Right renal pelvis (tissue), 4 donors: ENCODE measurements at regions not wholly inside any gene's neighbourhood (a gene's known extent, or its start where the extent isn't known, plus 50 kb on each side); places are given as distances from the start of the nearest gene placed in this dataset.
"Not testable (repeated sequence)": the region's sequence is repeated elsewhere in the genome, so short reads cannot be mapped to it uniquely, and the experiment has no call there.

Experiments used
- DNase-seq, 4 donors: peaks; one replicate each; pipeline ENCODE4 v3.0.0-alpha.2; 2013; ENCODE audit warnings: low read depth in 4 of 4, low spot score in 3 of 4, missing footprints in 1 of 4

DNA sequence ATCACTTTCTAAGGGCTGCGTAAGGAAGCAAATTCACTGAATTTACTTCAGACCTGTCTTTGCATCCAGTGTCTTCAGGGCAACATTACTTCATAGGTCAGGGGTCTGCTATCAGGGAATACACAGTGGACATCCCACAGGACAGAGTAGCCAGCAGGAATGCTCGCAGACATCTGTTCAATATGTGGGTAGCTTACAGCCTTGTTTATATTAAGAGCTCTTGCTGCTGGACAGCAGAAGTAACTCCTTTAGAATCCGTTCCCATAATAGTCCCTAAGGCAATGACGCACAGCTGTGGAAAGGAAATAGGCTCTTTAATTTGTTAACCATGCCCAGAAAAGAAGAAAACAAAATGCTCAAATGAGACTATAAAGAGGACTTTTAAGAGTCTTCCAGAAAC is 198.7 kb downstream of the MOXD1 start:
- peak in 2 of 4 donors; percentile 31 for DNase-seq

DNA sequence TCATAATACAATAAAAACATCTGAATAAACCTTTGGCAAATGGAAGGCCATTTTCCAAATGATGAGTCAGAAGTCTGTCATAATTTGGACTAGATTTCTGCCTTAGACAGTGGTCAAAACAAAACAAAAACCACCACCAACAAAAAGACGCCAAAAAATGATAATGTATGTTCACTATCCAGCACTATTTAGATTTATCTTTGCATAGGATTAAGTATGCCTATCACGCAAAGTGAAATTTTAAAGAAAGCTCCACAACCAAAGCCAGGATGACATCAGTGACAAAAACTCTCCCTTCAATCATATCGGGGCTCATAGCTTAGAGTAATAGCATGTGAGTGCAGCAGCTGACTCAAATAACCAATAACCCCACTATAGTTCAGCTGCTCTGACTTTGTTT is 201.9 kb downstream of the MOXD1 start:
- no peak for DNase-seq

DNA sequence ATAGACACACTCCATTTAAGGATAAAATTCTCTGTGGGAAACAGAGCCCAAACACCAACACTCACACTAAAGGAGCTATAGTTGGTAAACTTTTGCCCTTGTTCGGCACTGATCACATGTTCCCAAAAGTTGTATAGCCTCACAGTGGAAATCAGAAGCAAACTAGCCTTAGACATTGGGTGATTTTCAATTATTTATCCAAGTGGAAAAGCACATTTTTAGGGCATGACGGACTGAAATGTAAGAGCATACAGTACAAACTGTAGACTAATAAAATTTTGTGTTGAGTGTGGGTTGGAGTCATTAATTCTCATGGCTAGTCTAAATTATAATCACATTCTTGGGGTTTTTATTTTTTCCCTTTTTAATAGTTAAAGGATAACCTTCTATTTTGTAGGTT is 202.4 kb downstream of the MOXD1 start:
- no peak for DNase-seq

DNA sequence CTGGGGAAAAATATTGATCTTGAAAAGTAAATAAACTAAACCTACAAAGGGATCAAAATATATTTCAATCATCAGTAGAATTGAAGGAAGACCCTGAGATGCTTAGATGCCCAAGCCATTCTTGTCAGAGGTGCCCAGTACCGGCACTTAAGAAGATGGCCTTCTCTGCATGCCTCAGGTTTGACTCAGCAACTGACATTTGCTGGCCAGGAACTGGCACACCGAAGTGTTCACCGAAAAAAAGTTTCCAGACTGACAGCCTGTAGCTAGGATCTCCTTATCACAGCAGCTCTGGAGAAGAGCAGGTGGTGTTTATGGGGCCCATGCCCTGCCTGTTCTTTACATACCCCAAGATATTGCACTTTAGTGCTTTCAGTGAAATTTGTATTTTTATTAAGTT is 203.2 kb downstream of the MOXD1 start:
- DNase-seq = no peak

DNA sequence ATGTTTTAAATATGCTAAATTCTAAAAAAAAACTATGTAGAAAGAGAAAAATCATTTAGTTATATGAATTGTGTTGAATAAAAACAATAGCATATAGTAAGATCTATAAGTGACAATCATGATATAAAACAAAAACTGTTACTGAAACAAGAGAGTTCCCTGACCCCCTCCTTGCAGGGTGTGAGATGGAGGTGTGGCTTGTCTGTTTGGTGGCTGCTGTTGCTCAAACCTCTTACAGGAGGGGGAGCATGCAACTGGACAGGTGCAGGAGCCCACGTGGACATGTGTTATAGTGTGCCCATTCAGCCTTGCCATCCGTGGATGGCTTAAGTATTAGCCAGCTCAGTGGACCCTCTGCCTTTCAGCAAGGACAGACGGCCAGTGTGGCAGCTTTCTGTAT is 206.7 kb downstream of the MOXD1 start:
- DNase-seq = no peak

DNA sequence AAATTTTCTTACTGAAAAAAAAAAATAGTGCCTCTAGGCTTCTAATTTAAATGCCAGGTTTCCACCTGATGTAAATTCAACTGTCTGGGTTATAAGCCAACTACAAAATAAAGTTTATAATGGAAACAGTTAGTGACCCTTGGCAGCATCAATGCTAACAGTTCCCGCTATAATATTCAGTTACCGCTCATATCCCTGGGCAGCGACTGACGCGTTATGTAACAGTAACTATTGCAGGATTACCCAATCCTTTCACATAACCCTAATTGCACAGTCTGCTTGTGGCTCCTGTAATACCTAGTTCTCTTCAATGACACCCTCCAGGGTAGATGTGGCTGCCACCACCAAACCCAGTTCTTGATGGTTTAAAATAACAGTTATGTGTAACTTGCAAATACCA is 208.6 kb downstream of the MOXD1 start:
- DNase-seq = no peak

DNA sequence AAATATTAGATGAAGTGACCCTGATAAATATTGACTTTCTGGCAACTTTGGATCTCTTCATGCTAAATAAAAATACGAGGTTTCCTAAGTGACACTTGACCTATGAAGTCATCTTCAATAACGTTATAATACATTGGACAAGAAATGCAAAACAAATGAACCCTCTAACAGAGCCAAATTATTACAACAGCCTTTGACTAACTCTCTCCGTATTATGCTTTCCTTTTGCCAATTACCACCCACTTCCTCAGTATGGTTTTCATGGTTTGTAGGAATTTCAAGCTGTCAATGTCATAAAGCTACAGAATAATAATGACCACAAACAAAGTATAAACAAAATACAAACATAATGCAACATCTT is 210.5 kb downstream of the MOXD1 start:
- no peak for DNase-seq

DNA sequence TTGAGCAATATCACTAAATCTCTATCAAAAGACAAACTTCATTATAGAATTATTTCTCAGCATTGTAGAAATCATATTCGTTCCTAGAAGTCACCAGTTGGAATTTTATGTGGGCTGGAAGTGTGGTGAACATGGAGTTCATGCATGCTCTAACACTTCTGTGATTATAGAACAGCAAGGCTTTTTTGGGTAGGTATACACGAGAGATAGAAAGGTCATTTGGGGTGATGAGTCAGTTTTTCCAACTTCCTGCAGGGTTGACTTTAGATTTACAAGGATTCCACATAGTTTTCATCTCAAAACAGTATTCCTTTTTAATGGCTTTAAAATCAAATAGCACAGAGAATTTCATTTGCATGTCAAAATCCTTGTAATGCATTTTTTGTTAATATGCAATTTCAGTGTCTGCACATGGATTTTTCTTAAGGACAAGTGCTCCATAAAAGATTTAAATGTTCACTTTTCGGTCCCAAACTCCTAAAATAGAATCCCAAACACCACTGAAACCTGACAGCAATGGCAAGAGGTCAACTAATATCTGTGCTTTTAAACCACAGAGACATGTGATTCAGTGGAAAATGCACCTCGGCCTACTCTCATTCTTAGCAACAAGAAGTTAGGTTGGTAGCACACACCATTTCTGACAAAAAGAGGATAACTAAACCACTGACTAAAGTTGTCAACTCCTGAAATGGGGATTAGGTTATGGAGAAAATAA is 211.0 kb downstream of the MOXD1 start:
- DNase-seq = no peak

DNA sequence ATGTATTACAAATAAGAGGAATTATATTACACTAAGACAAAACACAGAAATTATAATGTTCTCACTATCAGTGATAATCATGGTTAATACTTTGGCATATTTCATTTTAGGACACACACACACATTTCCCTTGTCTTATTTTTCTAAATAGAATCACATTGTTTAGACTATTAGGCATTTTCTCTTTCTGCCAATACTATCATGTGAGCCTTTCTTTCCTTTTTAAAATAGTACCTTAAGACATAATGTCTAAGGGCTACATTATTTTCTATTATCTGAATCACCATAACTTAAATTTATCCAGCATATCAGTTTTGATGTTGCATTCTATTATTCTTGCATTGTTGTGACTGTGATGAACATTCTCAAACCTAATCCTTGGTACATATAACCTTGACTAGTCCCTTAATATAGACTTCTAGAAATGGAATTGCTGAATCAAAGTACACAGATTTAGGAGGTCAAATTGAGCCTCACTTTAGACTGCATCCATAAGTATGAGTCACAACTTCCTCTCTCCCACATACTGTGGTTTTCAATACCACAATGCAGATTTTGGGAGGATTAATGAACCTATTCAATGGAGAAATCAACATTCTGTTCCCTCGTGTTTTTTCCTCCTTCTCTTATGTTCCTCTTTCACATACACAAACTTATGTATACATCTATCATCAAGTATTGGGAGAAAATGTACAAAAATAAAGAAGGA is 212.6 kb downstream of the MOXD1 start:
- DNase-seq = no peak

DNA sequence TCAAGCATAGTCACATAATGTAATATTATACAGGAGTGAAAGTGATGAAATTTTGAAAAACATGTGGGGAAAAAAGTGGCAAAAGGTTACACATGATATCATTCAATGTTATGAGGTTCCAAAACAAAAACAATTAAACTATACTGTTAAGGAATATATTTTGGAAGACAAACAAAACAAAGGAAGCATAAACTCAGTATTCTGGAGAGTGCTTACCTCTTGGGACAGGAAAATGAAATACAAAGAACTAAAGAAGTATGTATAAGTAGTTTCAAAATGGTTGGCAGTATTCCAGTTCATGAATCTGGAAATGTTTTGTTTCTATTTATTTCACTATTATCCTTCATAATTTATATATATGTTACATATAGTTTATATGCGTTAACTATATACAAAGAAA is 213.5 kb downstream of the MOXD1 start:
- DNase-seq = no peak

DNA sequence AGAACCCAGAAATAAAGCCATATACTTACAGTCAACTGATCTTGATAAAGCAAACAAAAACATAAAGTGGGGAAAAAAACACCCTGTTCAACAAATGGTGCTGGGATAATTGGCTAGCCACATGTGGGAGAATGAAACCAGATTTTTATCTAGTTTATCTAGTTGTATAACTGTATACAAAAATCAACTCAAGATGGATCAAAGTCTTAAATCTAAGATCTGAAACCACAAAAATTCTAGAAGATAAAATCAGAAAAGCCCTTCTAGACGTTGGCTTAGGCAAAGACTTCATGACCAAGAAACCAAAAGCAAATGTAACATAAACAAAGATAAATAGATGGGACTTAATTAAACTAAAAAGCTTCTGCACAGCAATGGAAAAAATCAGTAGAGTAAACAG is 216.3 kb downstream of the MOXD1 start:
- DNase-seq = not testable (repeated sequence)

DNA sequence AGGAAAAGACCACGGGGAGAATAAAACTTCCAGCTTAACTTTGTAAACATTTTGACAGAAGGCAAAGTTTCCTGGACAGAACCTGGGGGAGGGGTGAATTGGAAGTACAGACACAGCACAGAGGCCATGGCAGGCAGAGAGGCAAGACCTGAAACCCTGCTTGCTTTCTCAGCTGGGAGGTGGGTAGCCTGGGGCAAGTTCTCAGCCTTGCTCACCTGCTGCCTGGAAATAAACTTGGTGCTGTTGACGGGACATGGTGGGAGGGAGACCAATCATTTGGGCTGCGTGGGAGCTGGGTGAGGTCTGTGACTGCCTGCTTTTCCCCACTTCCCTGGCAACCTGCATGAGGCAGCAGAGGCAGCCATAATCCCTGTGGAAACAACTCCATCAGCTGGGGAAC is 221.3 kb downstream of the MOXD1 start:
- no peak for DNase-seq

DNA sequence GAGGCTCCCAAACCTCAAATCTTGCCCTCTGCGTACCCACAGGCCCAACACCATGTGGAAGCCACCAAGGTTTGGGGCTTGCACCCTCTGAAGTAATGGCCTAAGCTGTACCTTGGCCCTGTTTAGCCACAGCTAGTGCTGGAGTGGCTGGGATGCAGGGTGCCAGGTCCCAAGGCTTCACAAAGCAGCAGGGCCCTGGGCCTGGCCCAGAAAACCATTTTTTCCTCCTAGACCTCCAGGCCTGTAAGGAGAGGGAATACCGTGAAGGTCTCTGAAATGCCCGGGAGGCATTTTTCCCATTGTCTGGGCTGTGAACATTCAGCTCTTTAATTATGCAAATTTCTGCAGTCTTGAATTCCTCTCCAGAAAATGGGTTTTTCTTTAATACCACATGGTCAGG is 223.7 kb upstream of the CCN2 start:
- DNase-seq = no peak

DNA sequence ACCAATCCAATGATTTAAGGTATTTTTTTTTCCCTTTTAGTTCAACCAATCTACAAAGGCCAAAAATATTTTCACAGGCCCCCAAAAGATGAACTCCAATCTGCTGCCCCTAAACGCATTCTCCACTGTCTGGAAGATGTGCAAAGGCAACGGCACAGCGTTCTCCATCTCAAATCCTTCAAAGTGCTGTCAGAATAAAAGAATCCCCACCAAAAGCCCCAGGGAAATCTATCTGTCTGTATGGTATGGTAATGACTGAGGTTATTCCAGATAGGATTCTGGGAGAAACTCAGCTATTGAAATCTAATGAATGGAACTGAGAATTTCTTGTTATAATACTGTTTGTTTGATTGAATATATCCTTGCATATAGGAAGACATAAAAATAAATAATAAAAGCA is 217.8 kb upstream of the CCN2 start:
- no peak for DNase-seq

DNA sequence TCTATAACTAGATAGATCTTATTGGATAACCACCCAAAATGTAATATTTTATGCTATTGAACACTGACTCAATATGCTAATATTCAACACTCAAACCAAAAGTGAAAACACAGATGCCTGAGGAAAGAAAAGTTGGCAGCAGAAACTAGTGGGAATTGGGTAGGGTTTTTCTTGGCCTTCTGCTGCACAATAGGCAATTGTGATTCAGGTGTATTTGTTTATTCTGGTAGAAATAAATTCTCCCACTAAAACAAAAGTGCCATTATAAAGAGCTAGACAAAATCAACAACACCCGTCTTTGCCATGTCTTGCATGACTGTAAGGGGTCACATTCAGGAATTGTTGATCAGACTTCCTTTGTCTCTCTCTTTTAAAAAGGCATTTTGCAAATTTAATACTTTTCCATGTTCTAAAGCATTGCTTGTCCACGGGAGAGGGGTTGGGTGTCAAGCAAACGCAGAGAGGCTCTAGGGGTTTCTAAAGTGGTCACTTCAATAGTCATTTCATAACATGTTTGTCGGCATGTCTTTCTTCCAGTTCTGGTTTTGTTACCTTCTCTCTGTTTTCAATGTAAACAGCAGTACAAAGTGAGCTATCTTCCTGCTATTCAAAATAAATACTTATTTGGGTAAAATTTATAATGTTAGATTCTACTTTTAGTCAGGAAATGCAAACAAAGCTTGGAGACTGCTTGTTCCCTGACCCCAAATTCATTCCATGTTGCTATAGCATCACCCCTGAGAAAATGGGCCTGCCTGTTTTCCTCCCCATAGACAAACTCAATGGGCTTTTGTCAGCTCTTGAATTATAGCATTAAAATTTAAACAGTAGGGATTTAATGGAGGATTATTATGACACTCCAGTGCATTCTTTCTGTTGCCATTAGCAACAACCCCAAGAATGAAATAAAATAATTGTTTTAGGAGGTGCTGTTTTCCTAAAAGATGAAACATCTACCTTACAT is 217.0 kb upstream of the CCN2 start:
- no peak for DNase-seq

DNA sequence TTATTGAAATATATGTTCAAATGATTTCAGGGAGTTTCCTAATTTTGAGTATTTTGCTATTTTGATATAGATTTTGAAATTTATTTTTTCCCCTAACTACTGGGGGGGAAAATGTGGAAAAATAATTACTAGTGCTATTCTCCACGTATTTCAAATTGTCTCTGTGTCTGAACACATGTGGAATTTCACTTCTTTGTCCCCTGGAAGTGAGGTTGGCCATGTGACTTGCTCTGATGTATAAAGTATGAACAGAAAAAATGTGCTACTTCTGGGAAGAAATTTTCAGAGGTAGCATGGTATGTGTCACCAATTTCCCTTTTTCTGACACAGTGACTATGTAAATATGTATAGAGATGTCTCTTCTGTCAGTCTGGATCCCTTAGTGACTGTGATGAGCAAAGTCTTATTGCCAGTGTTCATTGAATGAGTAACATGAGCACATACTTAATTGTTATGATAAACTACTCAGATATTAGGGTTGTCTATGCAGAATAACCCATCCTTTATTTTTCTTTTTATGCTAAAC is 215.4 kb upstream of the CCN2 start:
- no peak for DNase-seq

DNA sequence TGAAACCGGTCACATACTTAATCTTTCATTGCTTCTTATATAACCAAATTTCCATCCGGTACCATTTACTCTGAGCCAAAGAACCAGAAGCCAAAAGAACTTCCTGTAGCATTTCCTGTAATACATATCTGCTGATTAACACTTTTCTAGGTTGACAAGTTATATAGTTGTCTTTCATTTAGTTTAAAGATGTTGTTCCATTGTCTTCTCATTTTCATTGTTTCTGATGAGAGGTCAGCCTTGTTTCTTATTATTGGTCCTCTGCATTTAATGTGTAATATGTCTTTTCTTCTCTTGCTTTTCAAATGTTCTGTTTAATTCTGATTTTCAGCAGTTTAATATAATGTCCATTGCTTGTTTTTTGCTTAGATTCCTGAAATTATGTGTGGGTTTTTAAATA is 214.5 kb upstream of the CCN2 start:
- no peak for DNase-seq

DNA sequence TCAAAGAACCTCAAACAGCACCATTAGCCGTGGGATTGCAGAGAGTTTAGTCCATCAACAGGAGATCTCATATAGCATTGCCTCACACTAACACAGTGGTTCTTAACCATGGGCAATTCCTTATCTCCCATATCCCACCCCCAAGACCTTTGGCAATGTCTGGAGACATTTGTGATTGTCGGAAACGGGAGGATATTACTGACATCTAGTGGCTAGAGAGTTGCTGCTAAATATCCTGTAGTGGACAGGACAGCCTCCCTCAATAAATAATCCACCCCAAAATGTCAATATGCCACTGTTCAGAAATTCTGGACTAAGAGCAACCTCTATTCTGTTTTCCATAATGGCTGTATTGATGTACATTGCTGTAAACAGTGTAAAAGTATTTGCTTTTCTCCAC is 210.1 kb upstream of the CCN2 start:
- no peak for DNase-seq

DNA sequence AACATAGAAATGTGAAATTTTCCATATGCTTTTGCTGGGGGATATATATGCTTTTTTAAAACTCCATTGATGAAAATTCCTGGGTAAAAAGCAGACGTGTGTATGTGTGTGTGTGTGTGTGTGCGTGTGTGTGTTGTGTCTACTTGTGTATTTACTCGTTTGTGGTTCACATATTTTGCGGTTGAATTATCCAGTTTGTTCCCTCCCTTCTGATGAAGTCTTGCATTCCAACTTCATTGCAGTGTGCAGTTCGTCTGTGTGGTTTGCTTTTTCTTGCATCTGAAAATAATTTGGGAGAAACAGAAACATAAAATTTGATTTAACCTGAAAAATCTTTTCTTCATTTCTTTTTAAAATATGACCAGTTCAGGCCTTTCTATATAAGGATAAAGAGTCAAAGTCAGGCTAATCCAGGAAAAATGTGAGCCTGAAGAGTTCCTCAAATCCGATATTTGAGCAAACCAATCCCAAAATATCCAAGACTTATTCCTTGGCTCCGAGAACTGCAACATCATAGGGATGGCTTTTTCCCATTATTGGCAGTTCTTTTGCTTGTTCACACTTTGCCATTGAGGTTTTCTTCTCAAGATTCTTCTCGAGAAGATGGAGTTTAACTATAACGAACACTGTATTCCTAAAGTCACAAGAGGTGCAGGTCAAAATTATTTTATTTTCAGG is 202.2 kb upstream of the CCN2 start:
- peak in 2 of 4 donors; percentile 8 to 34 for DNase-seq

DNA sequence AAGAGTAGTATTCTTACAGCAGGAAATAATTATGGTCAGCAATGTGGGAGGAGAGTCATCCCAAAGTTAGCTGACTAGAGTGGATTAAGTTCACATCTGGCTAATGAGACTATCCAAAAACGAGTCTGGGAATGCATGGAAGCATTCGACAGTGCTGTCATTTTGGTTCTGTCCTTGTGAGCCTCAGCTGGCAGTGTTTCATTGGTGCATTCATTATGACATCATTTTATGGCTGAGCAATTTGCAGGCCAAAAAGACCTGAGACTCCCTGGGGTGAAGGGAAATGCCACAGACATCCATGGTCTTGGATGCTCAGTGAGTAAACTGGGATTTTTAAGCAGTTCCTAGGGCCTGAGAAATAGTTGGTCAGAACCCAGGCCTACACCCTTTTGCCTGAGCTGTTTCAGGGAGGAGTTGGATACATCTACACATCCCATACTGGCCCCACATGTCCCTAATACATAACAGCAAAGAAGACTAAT is 196.4 kb upstream of the CCN2 start:
- no peak for DNase-seq

DNA sequence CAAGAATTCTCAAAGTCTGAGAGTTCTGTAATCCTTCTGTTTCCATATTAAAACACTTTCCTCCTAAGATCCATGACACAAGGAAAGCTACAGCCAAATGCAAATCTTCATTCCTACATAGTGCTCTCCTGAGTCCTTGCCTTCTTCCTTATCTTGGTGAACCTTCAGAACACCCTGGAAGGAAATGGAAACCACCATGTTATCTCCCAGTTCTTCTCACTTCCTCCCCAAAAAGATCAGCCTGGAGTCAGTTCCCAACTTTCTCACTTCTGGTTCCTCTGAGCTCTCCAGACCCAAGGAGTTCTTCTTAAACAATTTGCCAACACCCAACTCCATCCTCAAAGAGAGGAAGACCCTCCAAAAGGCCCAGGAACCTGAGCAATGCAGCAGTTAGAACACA is 193.3 kb upstream of the CCN2 start:
- DNase-seq = no peak
